ENCODE measurements at regions not wholly inside any gene's neighbourhood (a gene's known extent, or its start where the extent isn't known, plus 50 kb on each side); places are given as distances from the start of the nearest gene placed in this dataset.

DNA sequence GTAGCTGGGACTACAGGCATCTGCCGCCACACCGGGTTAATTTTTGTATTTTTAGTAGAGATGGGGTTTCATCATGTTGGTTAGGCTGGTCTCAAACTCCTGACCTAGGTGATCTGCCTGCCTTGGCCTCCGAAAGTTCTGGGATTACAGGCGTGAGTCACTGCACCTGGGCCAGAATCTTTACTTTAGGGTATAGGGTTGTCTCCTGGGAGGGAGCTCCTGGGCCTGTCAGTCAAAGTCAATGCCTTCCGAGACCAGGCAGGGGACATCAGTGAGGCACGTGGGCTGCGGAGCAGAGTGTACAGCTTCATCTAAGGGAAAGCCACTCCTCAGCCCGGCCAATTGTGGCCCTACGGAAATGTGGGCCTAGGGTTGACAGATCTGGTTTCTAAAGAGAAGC is 108.6 kb downstream of the FGF18 start:
- no peak for ATAC-seq
- H3K9me3 ChIP-seq (ENCODE audit: low read length): no peaks in the 10 kb centered on the region
- intact Hi-C loops (cut with micrococcal nuclease; ENCODE audit: unreplicated experiment): no loop called here
- H3K4me1 ChIP-seq (ENCODE audit: insufficient read depth, low read length): no peaks in the 10 kb centered on the region
- TF ChIP-seq, protein P1, sequence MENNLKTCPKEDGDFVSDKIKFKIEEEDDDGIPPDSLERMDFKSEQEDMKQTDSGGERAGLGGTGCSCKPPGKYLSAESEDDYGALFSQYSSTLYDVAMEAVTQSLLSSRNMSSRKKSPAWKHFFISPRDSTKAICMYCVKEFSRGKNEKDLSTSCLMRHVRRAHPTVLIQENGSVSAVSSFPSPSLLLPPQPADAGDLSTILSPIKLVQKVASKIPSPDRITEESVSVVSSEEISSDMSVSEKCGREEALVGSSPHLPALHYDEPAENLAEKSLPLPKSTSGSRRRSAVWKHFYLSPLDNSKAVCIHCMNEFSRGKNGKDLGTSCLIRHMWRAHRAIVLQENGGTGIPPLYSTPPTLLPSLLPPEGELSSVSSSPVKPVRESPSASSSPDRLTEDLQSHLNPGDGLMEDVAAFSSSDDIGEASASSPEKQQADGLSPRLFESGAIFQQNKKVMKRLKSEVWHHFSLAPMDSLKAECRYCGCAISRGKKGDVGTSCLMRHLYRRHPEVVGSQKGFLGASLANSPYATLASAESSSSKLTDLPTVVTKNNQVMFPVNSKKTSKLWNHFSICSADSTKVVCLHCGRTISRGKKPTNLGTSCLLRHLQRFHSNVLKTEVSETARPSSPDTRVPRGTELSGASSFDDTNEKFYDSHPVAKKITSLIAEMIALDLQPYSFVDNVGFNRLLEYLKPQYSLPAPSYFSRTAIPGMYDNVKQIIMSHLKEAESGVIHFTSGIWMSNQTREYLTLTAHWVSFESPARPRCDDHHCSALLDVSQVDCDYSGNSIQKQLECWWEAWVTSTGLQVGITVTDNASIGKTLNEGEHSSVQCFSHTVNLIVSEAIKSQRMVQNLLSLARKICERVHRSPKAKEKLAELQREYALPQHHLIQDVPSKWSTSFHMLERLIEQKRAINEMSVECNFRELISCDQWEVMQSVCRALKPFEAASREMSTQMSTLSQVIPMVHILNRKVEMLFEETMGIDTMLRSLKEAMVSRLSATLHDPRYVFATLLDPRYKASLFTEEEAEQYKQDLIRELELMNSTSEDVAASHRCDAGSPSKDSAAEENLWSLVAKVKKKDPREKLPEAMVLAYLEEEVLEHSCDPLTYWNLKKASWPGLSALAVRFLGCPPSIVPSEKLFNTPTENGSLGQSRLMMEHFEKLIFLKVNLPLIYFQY (CRISPR knock-in tag; IDR thresholded peaks at IDR 0.05; ENCODE audit: borderline replicate concordance): no peak
- TF ChIP-seq ZNF720 (CRISPR knock-in tag; IDR thresholded peaks at IDR 0.05) (no peak), ZFP82 (CRISPR knock-in tag; IDR thresholded peaks at IDR 0.05; ENCODE audit: borderline replicate concordance) (no peak), NCOA5 (CRISPR knock-in tag; IDR thresholded peaks at IDR 0.05) (no peak), KAT2B (IDR thresholded peaks at IDR 0.05; ENCODE audit: borderline replicate concordance, low read depth, low read length) (no peak), ZNF772 (CRISPR knock-in tag; IDR thresholded peaks at IDR 0.05) (no peak)
- TF ChIP-seq, protein P2, sequence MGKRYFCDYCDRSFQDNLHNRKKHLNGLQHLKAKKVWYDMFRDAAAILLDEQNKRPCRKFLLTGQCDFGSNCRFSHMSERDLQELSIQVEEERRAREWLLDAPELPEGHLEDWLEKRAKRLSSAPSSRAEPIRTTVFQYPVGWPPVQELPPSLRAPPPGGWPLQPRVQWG (CRISPR knock-in tag; IDR thresholded peaks at IDR 0.05; ENCODE audit: borderline replicate concordance, low read depth): no peak
- TF ChIP-seq, protein P3, sequence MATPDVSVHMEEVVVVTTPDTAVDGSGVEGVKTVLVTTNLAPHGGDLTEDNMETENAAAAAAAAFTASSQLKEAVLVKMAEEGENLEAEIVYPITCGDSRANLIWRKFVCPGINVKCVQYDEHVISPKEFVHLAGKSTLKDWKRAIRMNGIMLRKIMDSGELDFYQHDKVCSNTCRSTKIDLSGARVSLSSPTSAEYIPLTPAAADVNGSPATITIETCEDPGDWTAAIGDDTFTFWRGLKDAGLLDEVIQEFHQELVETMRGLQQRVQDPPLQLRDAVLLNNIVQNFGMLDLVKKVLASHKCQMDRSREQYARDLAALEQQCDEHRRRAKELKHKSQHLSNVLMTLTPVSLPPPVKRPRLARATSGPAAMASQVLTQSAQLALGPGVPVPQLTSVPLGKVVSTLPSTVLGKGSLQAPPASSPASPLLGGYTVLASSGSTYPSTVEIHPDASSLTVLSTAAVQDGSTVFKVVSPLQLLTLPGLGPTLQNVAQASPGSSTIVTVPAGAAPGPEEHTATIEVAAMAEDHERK (CRISPR knock-in tag; IDR thresholded peaks at IDR 0.05; ENCODE audit: low read depth): no peak
- TF ChIP-seq, protein P4, sequence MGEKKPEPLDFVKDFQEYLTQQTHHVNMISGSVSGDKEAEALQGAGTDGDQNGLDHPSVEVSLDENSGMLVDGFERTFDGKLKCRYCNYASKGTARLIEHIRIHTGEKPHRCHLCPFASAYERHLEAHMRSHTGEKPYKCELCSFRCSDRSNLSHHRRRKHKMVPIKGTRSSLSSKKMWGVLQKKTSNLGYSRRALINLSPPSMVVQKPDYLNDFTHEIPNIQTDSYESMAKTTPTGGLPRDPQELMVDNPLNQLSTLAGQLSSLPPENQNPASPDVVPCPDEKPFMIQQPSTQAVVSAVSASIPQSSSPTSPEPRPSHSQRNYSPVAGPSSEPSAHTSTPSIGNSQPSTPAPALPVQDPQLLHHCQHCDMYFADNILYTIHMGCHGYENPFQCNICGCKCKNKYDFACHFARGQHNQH (CRISPR knock-in tag; IDR thresholded peaks at IDR 0.05): no peak
- TF ChIP-seq, protein P5, sequence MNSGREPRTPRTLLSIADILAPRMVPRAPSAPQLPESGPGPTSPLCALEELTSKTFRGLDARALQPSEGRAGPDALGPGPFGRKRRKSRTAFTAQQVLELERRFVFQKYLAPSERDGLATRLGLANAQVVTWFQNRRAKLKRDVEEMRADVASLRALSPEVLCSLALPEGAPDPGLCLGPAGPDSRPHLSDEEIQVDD (CRISPR knock-in tag; IDR thresholded peaks at IDR 0.05; ENCODE audit: borderline replicate concordance): no peak
- H3K27me3 ChIP-seq (ENCODE audit: control insufficient read depth in 1 of 2, insufficient read depth in 2 of 2, low read length in 2 of 2): peaks cover 0 to 17% of the 10 kb centered on the region in 2 experiments; a peak in 3 of 5 replicates
- no peaks in the 10 kb centered on the region for H3K36me3 ChIP-seq (replicated peaks in 1 of 2; ENCODE audit: control insufficient read depth in 1 of 2, insufficient read depth in 2 of 2, low read length in 2 of 2)
- H3K4me3 ChIP-seq (replicated peaks in 1 of 3; ENCODE audit: insufficient read depth in 1 of 3, low read depth in 2 of 3, low read length in 3 of 3): no peak overlapping the region
- no peak for DNase-seq (ENCODE audit: low spot score)
- BruUV-seq (replicated peaks): no TSS peak
- FAIRE-seq: no peak
- H2AFZ ChIP-seq (ENCODE audit: low read length): no peak overlapping the region
- WGBS (ENCODE audit: low lambda C conversion rate): 47% methylated on average over 8 of the region's 9 CpGs
- H3K9ac ChIP-seq (ENCODE audit: insufficient read depth, low read depth, low read length): no peak overlapping the region
- H3K27ac ChIP-seq (ENCODE audit: extremely low read length, insufficient read depth, low read length): no peak overlapping the region
- CTCF ChIA-PET (ENCODE audit: low intra/inter-chr PET ratio, low total read pairs): no interaction called here
- no peaks in the 10 kb centered on the region for H3K79me2 ChIP-seq (ENCODE audit: insufficient read depth, low read length)
- H4K20me1 ChIP-seq (ENCODE audit: insufficient read depth, low read length): no peaks in the 10 kb centered on the region
- in situ Hi-C loops (cut with HindIII; ENCODE audit: extremely low pct_ligation_motif_present, low pct_unique_long_range_greater_than_20kb): no loop called here
- POLR2A ChIA-PET: no interaction called here
- no peak overlapping the region for H3K4me2 ChIP-seq (ENCODE audit: low read depth, low read length)

Data from HepG2 (cell line).